Urinary bladder (tissue), 3 donors: ENCODE measurements at regions not wholly inside any gene's neighbourhood (a gene's known extent, or its start where the extent isn't known, plus 50 kb on each side); places are given as distances from the start of the nearest gene placed in this dataset.

ENCODE experiments used
- DNase-seq: peaks from one replicate; pipeline ENCODE4 v3.0.0-alpha.2; 2015; ENCODE audit errors: extremely low spot score
- H3K27ac ChIP-seq: one replicate; pipeline ENCODE4 v1.5.1; 2013; ENCODE audit warnings: low read depth, mild to moderate bottlenecking, moderate library complexity
- H3K36me3 ChIP-seq: one replicate; pipeline ENCODE4 v1.6.1; 2013; ENCODE audit warnings: mild to moderate bottlenecking, moderate library complexity; ENCODE audit not compliant: insufficient read depth
- H3K4me1 ChIP-seq: one replicate; pipeline ENCODE4 v1.6.1; 2013; ENCODE audit warnings: mild to moderate bottlenecking, moderate library complexity; ENCODE audit not compliant: insufficient read depth
- H3K4me3 ChIP-seq: one replicate; pipeline ENCODE4 v1.5.1; 2013; ENCODE audit warnings: low read depth, low read length
- WGBS: extraction: QIAGEN DNeasy Blood & Tissue Kit; methylation state at CpG from one replicate; pipeline ENCODE4 v1.1.7; 2013; 5-methylcytosine and 5-hydroxymethylcytosine counted together
- donor health status: healthy with polysubstance abuse.
- donor health status: healthy.

GRCh38 chrX:40154250-40154852 is 56.6 kb upstream of the BCOR start:
- H3K27ac ChIP-seq = no peak overlapping the region
- H3K36me3 ChIP-seq = no peaks in the 10 kb centered on the region
- no peaks in the 10 kb centered on the region for H3K4me1 ChIP-seq
- peak overlapping the region; percentile 34 for H3K4me3 ChIP-seq
- under 1% methylated on average over 36 of the region's 38 CpGs for WGBS
- no peak for DNase-seq

DNA sequence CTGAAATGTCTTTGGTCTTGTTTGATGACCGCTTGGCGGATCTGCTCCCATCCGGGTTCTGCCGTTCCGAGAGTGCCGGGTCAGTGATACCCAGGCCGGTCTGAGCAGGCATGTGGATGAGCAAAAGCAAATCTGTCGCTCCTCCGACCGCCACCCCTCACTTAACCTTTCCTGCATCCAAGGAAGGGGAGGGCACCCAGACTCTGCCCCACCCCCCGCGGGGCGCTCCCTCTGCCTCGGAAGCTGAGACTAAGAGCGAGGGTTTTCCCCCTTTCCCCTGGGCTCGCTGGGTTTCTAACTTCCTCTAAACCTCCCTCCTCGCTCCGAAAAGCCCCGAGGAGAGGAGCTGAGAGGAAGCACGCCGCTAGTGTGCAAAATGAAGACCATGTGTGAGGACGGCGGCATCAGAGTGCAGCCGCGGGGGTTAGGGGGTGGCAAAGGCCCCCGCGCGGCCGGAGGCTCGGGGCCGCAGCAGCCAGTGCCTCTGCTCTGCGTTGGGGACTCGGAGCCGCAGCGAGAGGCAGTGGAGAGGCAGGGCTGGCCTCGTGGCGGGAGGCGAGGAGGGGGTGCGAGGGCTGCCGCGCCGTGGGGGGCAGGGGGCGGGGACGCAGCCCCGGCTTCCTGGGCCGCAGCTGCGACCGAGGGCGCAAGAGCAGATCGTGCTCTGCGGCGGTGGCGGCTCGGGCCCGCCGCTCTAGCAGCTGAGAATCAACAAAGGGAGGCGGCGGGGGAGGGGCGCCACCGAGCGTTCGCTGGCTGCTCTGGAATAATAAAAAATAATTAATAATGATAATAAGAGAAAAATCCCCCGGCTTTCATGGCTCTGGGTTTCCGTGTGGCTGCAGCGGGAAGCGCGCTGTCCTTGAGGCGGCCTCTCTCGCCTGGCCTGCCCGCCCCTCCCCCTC is 55.8 kb upstream of the BCOR start:
- no peak overlapping the region for H3K27ac ChIP-seq
- WGBS = 2% methylated on average over 64 of the region's 70 CpGs
- H3K36me3 ChIP-seq = no peaks in the 10 kb centered on the region
- H3K4me1 ChIP-seq = no peaks in the 10 kb centered on the region
- DNase-seq = no peak
- H3K4me3 ChIP-seq = peak overlapping the region; percentile 15

- Histone ChIP-seq H3K4me3 (peak overlapping the region; percentile 15), H3K27ac (peak overlapping the region; percentile 32), H3K36me3 (no peaks in the 10 kb centered on the region), H3K4me1 (no peaks in the 10 kb centered on the region)
- DNase-seq = no peak
- WGBS = 3% methylated on average over 47 of the region's 47 CpGs
Measured at GRCh38 chrX:40152741-40153344, 55.1 kb upstream of the BCOR start.

DNA sequence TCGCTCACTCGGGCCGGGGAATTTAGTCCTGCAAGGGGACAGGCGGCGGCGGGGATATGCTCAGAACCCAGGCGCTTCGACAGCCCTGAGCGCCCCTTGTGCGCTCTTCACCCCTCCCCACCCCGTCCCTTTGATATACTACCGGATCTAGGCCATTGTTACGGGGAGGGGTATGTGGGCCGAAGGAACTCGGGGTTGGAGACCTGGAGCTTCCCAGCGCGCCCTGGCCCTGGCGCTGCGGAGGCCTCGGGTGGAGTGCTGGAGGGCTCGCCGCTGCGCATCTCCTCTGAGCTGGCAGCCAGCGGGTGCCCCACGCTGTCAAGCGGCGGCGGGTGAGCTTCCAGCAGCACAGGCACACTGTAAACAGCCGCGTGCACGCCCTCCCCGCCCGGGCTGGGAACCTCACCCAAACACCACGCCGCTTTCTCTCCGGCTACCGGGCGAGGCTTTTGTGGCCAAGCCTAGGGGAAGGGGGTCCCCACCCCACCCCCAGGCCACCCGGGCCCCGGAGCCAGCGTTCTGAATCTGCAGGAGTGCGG is 54.5 kb upstream of the BCOR start:
- H3K4me1 ChIP-seq = no peaks in the 10 kb centered on the region
- peak overlapping the region; percentile 32 for H3K27ac ChIP-seq
- no peaks in the 10 kb centered on the region for H3K36me3 ChIP-seq
- 33% methylated on average over 42 of the region's 42 CpGs for WGBS
- H3K4me3 ChIP-seq = peak overlapping the region; percentile 15
- no peak for DNase-seq

DNA sequence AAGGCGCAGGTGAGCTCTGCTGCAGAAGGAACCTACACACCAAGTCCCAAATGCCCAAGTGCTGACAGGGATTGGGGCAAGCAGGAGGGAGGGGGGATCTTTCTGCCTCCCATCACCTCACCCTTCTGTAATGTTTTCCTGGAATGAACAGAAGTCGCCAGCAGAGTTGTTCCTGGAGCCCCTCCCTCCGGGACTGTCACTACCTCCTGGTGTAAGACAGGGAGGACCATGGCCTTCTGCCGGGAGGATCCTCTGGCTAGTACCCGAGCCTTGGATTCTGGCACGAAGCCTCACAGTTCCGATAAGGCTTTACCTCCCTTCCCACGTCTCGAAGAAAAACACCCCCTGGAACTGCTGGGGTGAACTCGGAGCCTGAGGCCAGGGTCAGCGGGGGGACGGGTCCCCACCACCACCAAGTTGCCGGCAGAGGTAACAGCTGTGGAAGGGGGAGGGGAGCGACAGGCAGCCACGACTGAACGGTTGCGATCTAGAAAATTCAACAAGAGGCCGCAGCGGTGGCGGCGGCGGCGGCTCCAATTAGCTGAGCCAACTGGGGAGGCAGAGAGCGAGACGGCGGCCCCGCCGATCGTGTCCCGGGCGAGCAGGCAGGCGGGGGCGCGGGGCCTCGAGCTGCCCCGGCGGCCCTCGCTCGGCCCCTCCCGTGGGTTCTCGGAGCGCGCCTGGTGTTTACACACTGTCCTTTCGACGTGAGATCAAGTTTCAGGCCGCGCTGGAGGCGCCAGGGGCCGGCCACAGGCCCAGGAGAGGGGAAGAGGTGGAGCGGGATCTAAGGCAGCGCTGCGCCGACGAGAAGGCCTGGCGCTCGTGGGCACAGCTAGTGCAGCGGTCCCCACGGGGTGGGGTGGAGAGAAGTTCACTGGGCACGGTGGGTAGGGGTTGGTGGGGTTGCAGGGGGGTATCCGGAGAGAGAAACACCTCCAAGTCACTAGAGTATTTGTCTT is 53.7 kb upstream of the BCOR start:
- Histone ChIP-seq H3K27ac (no peak overlapping the region), H3K4me3 (no peak overlapping the region), H3K4me1 (no peaks in the 10 kb centered on the region), H3K36me3 (no peaks in the 10 kb centered on the region)
- no peak for DNase-seq
- WGBS = 41% methylated on average over 60 of the region's 60 CpGs

GRCh38 chrX:40150503-40150902 is 52.7 kb upstream of the BCOR start:
- WGBS = 90% methylated on average over 6 of the region's 6 CpGs
- Histone ChIP-seq H3K4me3 (no peak overlapping the region), H3K27ac (no peak overlapping the region), H3K36me3 (no peaks in the 10 kb centered on the region), H3K4me1 (no peaks in the 10 kb centered on the region)
- no peak for DNase-seq

GRCh38 chrX:40149286-40150175 is 51.8 kb upstream of the BCOR start:
- no peak overlapping the region for H3K4me3 ChIP-seq
- 73% methylated on average over 17 of the region's 17 CpGs for WGBS
- no peak for DNase-seq
- H3K36me3 ChIP-seq = no peaks in the 10 kb centered on the region
- no peaks in the 10 kb centered on the region for H3K4me1 ChIP-seq
- no peak overlapping the region for H3K27ac ChIP-seq

DNA sequence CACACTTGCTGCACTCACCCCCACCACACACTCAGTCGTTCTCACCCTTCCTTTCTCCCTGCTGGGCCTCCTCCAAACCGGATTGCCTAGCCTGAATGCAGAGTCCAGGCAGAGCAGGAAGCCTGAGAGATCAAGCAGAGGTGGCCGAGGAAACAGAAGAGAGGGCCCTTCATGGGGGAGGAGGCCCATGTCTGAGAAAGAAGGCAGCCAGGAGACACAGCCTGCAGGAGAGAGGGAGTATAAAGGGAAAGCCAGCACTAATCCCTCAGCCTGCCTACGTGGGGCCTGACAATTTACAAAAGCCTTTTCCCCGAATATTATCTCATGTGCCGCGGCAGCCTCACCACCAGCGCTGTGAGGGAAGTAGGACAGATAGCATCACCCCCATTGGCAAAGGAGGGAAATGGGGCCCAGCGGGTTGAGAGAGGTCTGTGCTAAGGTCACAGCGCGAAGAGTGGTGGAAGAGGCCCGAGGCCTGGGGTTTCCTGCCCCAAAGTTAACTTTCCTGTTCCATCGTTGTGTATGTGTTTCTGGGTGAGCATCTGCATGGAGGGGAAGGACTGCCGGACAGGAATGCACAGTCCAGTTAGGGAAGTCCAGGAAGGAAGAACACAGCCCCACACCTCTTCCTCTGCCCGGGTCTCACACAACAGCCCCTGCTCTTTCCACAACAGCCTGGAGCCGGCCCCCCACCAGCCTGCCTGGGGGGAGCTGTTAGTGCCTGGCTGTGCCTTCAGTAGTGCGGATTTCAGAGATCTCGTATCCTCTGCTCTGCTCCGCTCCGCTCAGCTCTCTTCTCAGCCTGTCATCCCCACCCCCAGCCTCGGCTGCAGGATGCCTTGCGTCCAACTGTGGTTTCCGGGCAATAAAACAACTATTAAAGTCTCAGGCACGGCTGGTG is 50.9 kb upstream of the BCOR start:
- no peak overlapping the region for H3K4me3 ChIP-seq
- no peak overlapping the region for H3K27ac ChIP-seq
- 44% methylated on average over 24 of the region's 24 CpGs for WGBS
- no peaks in the 10 kb centered on the region for H3K36me3 ChIP-seq
- H3K4me1 ChIP-seq = no peaks in the 10 kb centered on the region
- DNase-seq = no peak

DNA sequence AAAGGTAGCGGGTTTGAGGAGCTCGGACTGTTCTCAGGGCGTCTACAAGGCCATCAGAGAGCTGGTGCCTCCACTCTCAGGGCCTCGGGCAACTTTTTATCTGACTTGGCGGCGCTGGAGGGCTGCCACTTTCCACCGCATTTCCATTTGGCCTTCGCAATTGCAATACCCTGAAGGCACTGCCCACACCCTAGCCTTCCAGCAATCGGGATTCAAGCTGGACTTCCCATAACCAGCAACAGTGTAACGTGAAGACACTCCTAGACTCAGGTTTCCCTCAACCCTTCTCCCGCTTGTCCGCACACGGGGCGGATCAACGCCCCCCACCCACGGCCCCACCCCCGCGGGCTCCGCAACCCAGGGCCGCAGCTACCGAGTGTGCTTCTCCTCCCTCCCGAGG is 50.2 kb upstream of the BCOR start:
- H3K4me3 ChIP-seq = no peak overlapping the region
- H3K36me3 ChIP-seq = no peaks in the 10 kb centered on the region
- no peak overlapping the region for H3K27ac ChIP-seq
- no peaks in the 10 kb centered on the region for H3K4me1 ChIP-seq
- no peak for DNase-seq
- WGBS = 64% methylated on average over 22 of the region's 22 CpGs
